H1 (cell line): ENCODE measurements at regions not wholly inside any gene's neighbourhood (a gene's known extent, or its start where the extent isn't known, plus 50 kb on each side); places are given as distances from the start of the nearest gene placed in this dataset.

Experiments
- CTCF ChIA-PET: fragments of 300-600 bp; sonication (Branson Sonifier 250); formaldehyde crosslinking; loops from one replicate; lab custom pipeline; 2021; ENCODE audit not compliant: partially characterized antibody; lab: Charles Lee
- POLR2A ChIA-PET: fragments of 300-600 bp; sonication (Branson Sonifier 250); formaldehyde crosslinking; loops from one replicate; lab custom pipeline; 2021; ENCODE audit warnings: inconsistent platforms; ENCODE audit not compliant: partially characterized antibody; lab: Charles Lee
- DNase-seq, 2 experiments: peaks; one replicate each; pipeline versions ENCODE4 v3.0.0 to v3.0.0-alpha.2; 2010 to 2022; ENCODE audit warnings: low spot score in 2 of 2, low read depth in 1 of 2, mixed read lengths in 1 of 2
- FAIRE-seq: peaks from 2 replicates; lab custom pipeline; 2011; peaks lifted over from hg19 to GRCh38; lab: Jason Lieb, UNC
- H2AFZ ChIP-seq: 2 replicates; pipeline ENCODE4 v1.8.1; 2012; ENCODE audit warnings: low read length, inconsistent platforms
- H2AK5ac ChIP-seq: 2 replicates; pipeline ENCODE4 v1.6.1; 2013; ENCODE audit warnings: low read depth, low read length
- H2BK120ac ChIP-seq: replicated peaks from 2 replicates; pipeline ENCODE3; 2013; ENCODE audit warnings: low read depth, low read length, inconsistent platforms
- H2BK12ac ChIP-seq: 2 replicates; pipeline ENCODE4 v1.6.1; 2013; ENCODE audit warnings: low read depth, low read length
- H2BK15ac ChIP-seq: 2 replicates; pipeline ENCODE4 v1.6.1; 2013; ENCODE audit warnings: low read length
- H2BK20ac ChIP-seq: 2 replicates; pipeline ENCODE4 v1.6.1; 2013; ENCODE audit warnings: low read length
- H2BK5ac ChIP-seq: 2 replicates; pipeline ENCODE4 v1.6.1; 2013; ENCODE audit warnings: low read depth, low read length
- H3K14ac ChIP-seq: 2 replicates; pipeline ENCODE4 v1.6.1; 2013; ENCODE audit warnings: inconsistent platforms; ENCODE audit not compliant: insufficient read length
- H3K18ac ChIP-seq: 2 replicates; pipeline ENCODE4 v1.6.1; 2013; ENCODE audit warnings: low read length; ENCODE audit errors: extremely low read depth
- H3K23ac ChIP-seq: 2 replicates; pipeline ENCODE4 v1.6.1; 2013; ENCODE audit warnings: inconsistent platforms; ENCODE audit not compliant: insufficient read length
- H3K23me2 ChIP-seq: 2 replicates; pipeline ENCODE4 v1.6.1; 2013; ENCODE audit warnings: low read depth, low read length
- H3K27ac ChIP-seq: 2 replicates; pipeline ENCODE4 v1.6.1; 2011; ENCODE audit warnings: low read depth, low read length, inconsistent platforms
- H3K27me3 ChIP-seq, 4 experiments: replicated peaks in 1 of 4; 1 replicate in 1 of 4; 2 replicates in 3 of 4; pipeline versions ENCODE4 v1.6.1 to v1.8.1; 2011 to 2013; ENCODE audit warnings: low read length in 3 of 4, mild to moderate bottlenecking in 3 of 4, inconsistent platforms in 2 of 4, mixed read lengths in 2 of 4, moderate library complexity in 1 of 4; ENCODE audit not compliant: control insufficient read depth in 3 of 4, insufficient read depth in 3 of 4; ENCODE audit errors: extremely low read depth in 1 of 4
- H3K36me3 ChIP-seq, 4 experiments: 2 replicates each; pipeline versions ENCODE4 v1.6.1 to v1.8.1; 2011 to 2013; ENCODE audit warnings: mild to moderate bottlenecking in 4 of 4, low read length in 3 of 4, moderate library complexity in 2 of 4, control low read depth in 1 of 4, inconsistent platforms in 1 of 4; ENCODE audit not compliant: insufficient read depth in 4 of 4, control insufficient read depth in 2 of 4
- H3K4ac ChIP-seq: replicated peaks from 2 replicates; pipeline ENCODE3; 2013; ENCODE audit warnings: low read length, low read depth, mixed read lengths, inconsistent platforms; ENCODE audit not compliant: insufficient read length
- H3K4me1 ChIP-seq, 4 experiments: replicated peaks in 1 of 4; 1 replicate in 1 of 4; 2 replicates in 3 of 4; pipeline versions ENCODE4 v1.6.1 to v1.8.1; 2011 to 2013; ENCODE audit warnings: low read length in 3 of 4, inconsistent platforms in 2 of 4, mixed read lengths in 1 of 4; ENCODE audit not compliant: insufficient read depth in 4 of 4, control insufficient read depth in 3 of 4
- H3K4me2 ChIP-seq, 2 experiments: 2 replicates each; pipeline versions ENCODE4 v1.6.1 to v1.8.1; 2011 to 2013; ENCODE audit warnings: low read depth in 2 of 2, low read length in 2 of 2, control low read depth in 1 of 2, inconsistent platforms in 1 of 2, mild to moderate bottlenecking in 1 of 2; ENCODE audit not compliant: insufficient read depth in 1 of 2
- H3K4me3 ChIP-seq, 4 experiments: fragments of 200-600, 300-600 bp in 1 of 4; sonication (generic), shearing (Covaris generic), sonication (Bioruptor Twin) in 1 of 4; 2 replicates each; pipeline versions ENCODE4 v1.5.1 to v1.8.1; 2011 to 2016; ENCODE audit warnings: low read length in 4 of 4, low read depth in 3 of 4, control low read depth in 2 of 4, inconsistent platforms in 2 of 4, mild to moderate bottlenecking in 2 of 4, mixed read lengths in 1 of 4, moderate library complexity in 1 of 4; ENCODE audit not compliant: insufficient read depth in 2 of 4; ENCODE audit errors: extremely low read depth in 1 of 4
- H3K56ac ChIP-seq: replicated peaks from 2 replicates; pipeline ENCODE3; 2013; ENCODE audit warnings: low read depth, mild to moderate bottlenecking, mixed read lengths, low read length, inconsistent platforms; ENCODE audit not compliant: insufficient read length
- H3K79me1 ChIP-seq: 2 replicates; pipeline ENCODE4 v1.6.1; 2013; ENCODE audit warnings: low read depth, low read length, control low read depth
- H3K79me2 ChIP-seq, 2 experiments: 2 replicates each; pipeline versions ENCODE4 v1.6.1 to v1.8.1; 2012 to 2013; ENCODE audit warnings: low read length in 2 of 2, mild to moderate bottlenecking in 2 of 2, inconsistent platforms in 1 of 2; ENCODE audit not compliant: insufficient read depth in 2 of 2, control insufficient read depth in 1 of 2
- H3K9ac ChIP-seq, 4 experiments: replicated peaks in 1 of 4; 1 replicate in 1 of 4; 2 replicates in 3 of 4; pipeline versions ENCODE4 v1.6.1 to v1.8.1; 2011 to 2013; ENCODE audit warnings: low read depth in 3 of 4, low read length in 3 of 4, control low read depth in 2 of 4, mild to moderate bottlenecking in 2 of 4, moderate library complexity in 2 of 4, inconsistent platforms in 1 of 4; ENCODE audit errors: extremely low read depth in 1 of 4
- H3K9me3 ChIP-seq, 2 experiments: 2 replicates each; pipeline versions ENCODE4 v1.6.1 to v1.8.1; 2012 to 2013; ENCODE audit warnings: mild to moderate bottlenecking in 2 of 2, moderate library complexity in 2 of 2, control low read depth in 1 of 2, inconsistent platforms in 1 of 2, low read depth in 1 of 2, low read length in 1 of 2, mixed read lengths in 1 of 2; ENCODE audit not compliant: insufficient read depth in 2 of 2
- H4K20me1 ChIP-seq, 2 experiments: replicated peaks in 1 of 2; 2 replicates each; pipeline versions ENCODE3 to v1.8.1; 2011 to 2013; ENCODE audit warnings: inconsistent platforms in 2 of 2, low read length in 2 of 2, mild to moderate bottlenecking in 1 of 2; ENCODE audit not compliant: insufficient read depth in 2 of 2, control insufficient read depth in 1 of 2
- H4K5ac ChIP-seq: 2 replicates; pipeline ENCODE4 v1.6.1; 2013; ENCODE audit warnings: low read length, low read depth, mixed read lengths, inconsistent platforms; ENCODE audit not compliant: insufficient read length
- H4K8ac ChIP-seq: 2 replicates; pipeline ENCODE4 v1.8.0; 2013; ENCODE audit warnings: mild to moderate bottlenecking, moderate library complexity, low read length, inconsistent platforms; ENCODE audit not compliant: insufficient read depth; ENCODE audit errors: extremely low read depth
- H4K91ac ChIP-seq: replicated peaks from 2 replicates; pipeline ENCODE3; 2013; ENCODE audit warnings: low read length, mixed read lengths, inconsistent platforms; ENCODE audit not compliant: insufficient read length
- ASH2L ChIP-seq: fragments of 200-600, 300-600 bp; sonication (generic); IDR thresholded peaks from one replicate; pipeline ENCODE4 v1.7.1; 2017; ENCODE audit warnings: low read length
- EZH2 ChIP-seq: fragments of 200-600 bp; sonication (generic); IDR thresholded peaks from 2 replicates; pipeline ENCODE4 v1.7.1; 2012; ENCODE audit warnings: low read depth, mild to moderate bottlenecking, moderate library complexity, low read length, inconsistent platforms; ENCODE audit not compliant: severe bottlenecking
- FOSL1 ChIP-seq: IDR thresholded peaks from 2 replicates; pipeline ENCODE4 v1.6.1; 2011; ENCODE audit warnings: mild to moderate bottlenecking, low read depth, low read length, moderate library complexity; ENCODE audit not compliant: insufficient read depth
- POLR2AphosphoS5 ChIP-seq: IDR thresholded peaks from 2 replicates; pipeline ENCODE4 v1.6.1; 2011; ENCODE audit warnings: low read depth, low read length
- RNF2 ChIP-seq: fragments of 200-900, 300-1000 bp; sonication (generic); IDR thresholded peaks from 2 replicates; pipeline ENCODE4 v1.7.1; 2016; ENCODE audit warnings: borderline replicate concordance, low read depth, mild to moderate bottlenecking, antibody characterized with exemption, low read length; ENCODE audit not compliant: poor library complexity, severe bottlenecking; ENCODE audit errors: missing control alignments
- SP1 ChIP-seq: IDR thresholded peaks from 2 replicates; pipeline ENCODE4 v1.6.1; 2011; ENCODE audit warnings: low read depth, low read length
- SRF ChIP-seq: IDR thresholded peaks from 2 replicates; pipeline ENCODE4 v1.6.1; 2011; ENCODE audit warnings: mild to moderate bottlenecking, low read depth, low read length, moderate library complexity
- ZNF274 ChIP-seq: IDR thresholded peaks from 2 replicates; pipeline ENCODE4 v1.7.0; 2012; ENCODE audit warnings: low read length, borderline replicate concordance; ENCODE audit errors: extremely low read depth
- WGBS, 2 experiments: shearing (Covaris generic) in 1 of 2; methylation state at CpG; one replicate each; pipeline versions ENCODE4 v1.1.6 to v1.1.7; 2013 to 2015; ENCODE audit warnings: low lambda C conversion rate in 2 of 2, mixed read lengths in 2 of 2, inconsistent platforms in 1 of 2, low coverage in 1 of 2, missing lambda C conversion rate in 1 of 2; ENCODE audit not compliant: insufficient replicate concordance in 2 of 2, insufficient coverage in 1 of 2, insufficient read length in 1 of 2; ENCODE audit errors: extremely low coverage in 1 of 2, missing lambda C conversion rate in 1 of 2; 5-methylcytosine and 5-hydroxymethylcytosine counted together

GRCh38 chr18:44128365-44128764 lies 552.3 kb upstream of the SETBP1 start:
- Histone ChIP-seq H3K27ac (no peak overlapping the region), H2BK20ac (no peak overlapping the region), H3K79me2 (no peaks in the 10 kb centered on the region), H3K23me2 (no peaks in the 10 kb centered on the region), H3K27me3 (no peaks in the 10 kb centered on the region), H3K4ac (no peak overlapping the region), H4K8ac (no peak overlapping the region), H2BK15ac (no peak overlapping the region), H4K91ac (no peak overlapping the region), H3K4me1 (no peaks in the 10 kb centered on the region), H3K14ac (no peak overlapping the region), H3K9me3 (no peaks in the 10 kb centered on the region), H2BK5ac (no peak overlapping the region), H2AK5ac (no peak overlapping the region), H3K18ac (no peak overlapping the region), H4K20me1 (no peaks in the 10 kb centered on the region), H3K56ac (no peak overlapping the region), H3K4me3 (no peak overlapping the region), H2BK120ac (no peak overlapping the region), H3K9ac (no peak overlapping the region), H4K5ac (no peak overlapping the region), H3K79me1 (no peaks in the 10 kb centered on the region), H2AFZ (no peak overlapping the region), H3K4me2 (no peak overlapping the region), H3K36me3 (no peaks in the 10 kb centered on the region), H2BK12ac (no peak overlapping the region), H3K23ac (no peak overlapping the region)
- ChIA-PET POLR2A (no interaction called here), CTCF (interaction anchor here (0.6 to 1.2 kb wide), 7 partner anchors 15 to 852 kb away, joined by 3 to 4 read pairs (median 3); no protein-coding TSS in a partner anchor)
- TF ChIP-seq SRF (no peak), ASH2L (no peak), FOSL1 (no peak), EZH2 (no peak), ZNF274 (no peak), RNF2 (no peak), SP1 (no peak), POLR2AphosphoS5 (no peak)
- FAIRE-seq = no peak
- WGBS, 2 experiments = 100% methylated on average over 1 of the region's 1 CpG; no CpG with 5 or more reads in 1 of the 2 experiments
- DNase-seq = no peak
